Activated T-helper 1 cell treated with anti-CD3 and anti-CD28 coated beads, Interleukin-12 subunit alpha, Interleukin-12 subunit beta, Interleukin-2, Interleukin-4 antibody, amounts not matched to agents 30 ng/mL and 10 ng/mL and 1 ng/mL, durations not matched to agents 14 hours and 24 hours and 36 hours (primary cell): ENCODE measurements at regions not wholly inside any gene's neighbourhood (a gene's known extent, or its start where the extent isn't known, plus 50 kb on each side); places are given as distances from the start of the nearest gene placed in this dataset.
"Not testable (repeated sequence)": the region's sequence is repeated elsewhere in the genome, so short reads cannot be mapped to it uniquely, and the experiment has no call there.

ENCODE experiments used
- DNase-seq: peaks from one replicate; pipeline ENCODE4 v3.0.0; 2021; ENCODE audit warnings: low spot score
- H3K27ac Mint-ChIP-seq: one replicate; pipeline ENCODE4 v1.8.0; 2021; ENCODE audit warnings: mild to moderate bottlenecking, mixed read lengths
- H3K27me3 Mint-ChIP-seq: one replicate; pipeline ENCODE4 v1.8.0; 2022; ENCODE audit warnings: mild to moderate bottlenecking, moderate library complexity, mixed read lengths; ENCODE audit not compliant: insufficient read depth
- H3K36me3 Mint-ChIP-seq: one replicate; pipeline ENCODE4 v1.8.0; 2021; ENCODE audit warnings: low read depth, mixed read lengths
- H3K4me1 Mint-ChIP-seq: one replicate; pipeline ENCODE4 v1.8.0; 2021; ENCODE audit warnings: low read depth, mixed read lengths
- H3K4me3 Mint-ChIP-seq: one replicate; pipeline ENCODE4 v1.8.0; 2021; ENCODE audit warnings: mild to moderate bottlenecking, moderate library complexity, mixed read lengths
- H3K9me3 Mint-ChIP-seq: one replicate; pipeline ENCODE4 v1.8.0; 2021; ENCODE audit warnings: mixed read lengths
- intact Hi-C: fragments of 100-400 bp; cut with micrococcal nuclease; formaldehyde crosslinking; loops from one replicate; pipeline ENCODE4 v1.15.1; 2024

DNA sequence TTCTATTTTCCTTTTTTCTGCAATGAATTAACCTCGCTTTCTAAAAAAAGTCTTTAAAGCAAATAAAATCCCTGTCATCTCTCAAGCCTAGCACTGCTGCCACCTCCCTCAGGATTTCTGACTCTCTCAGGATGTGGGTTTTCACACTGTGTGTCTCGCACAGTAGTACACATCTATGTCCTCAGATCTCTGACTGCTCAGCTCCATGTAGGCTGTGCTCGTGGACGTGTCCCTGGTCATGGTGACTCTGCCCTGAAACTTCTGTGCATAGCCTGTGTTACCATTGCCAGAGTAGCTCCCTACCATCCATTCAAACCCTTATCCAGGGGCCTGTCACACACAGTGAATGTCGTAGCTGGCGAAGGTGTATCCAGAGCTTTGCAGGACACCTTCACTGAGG is 619.3 kb downstream of the TMEM121 start:
- H3K27ac Mint-ChIP-seq, H3K4me3 Mint-ChIP-seq, H3K36me3 Mint-ChIP-seq, intact Hi-C loops, DNase-seq, H3K9me3 Mint-ChIP-seq: not testable (repeated sequence)
- peaks cover 11% of the 10 kb centered on the region for H3K4me1 Mint-ChIP-seq
- peaks cover 20% of the 10 kb centered on the region for H3K27me3 Mint-ChIP-seq

DNA sequence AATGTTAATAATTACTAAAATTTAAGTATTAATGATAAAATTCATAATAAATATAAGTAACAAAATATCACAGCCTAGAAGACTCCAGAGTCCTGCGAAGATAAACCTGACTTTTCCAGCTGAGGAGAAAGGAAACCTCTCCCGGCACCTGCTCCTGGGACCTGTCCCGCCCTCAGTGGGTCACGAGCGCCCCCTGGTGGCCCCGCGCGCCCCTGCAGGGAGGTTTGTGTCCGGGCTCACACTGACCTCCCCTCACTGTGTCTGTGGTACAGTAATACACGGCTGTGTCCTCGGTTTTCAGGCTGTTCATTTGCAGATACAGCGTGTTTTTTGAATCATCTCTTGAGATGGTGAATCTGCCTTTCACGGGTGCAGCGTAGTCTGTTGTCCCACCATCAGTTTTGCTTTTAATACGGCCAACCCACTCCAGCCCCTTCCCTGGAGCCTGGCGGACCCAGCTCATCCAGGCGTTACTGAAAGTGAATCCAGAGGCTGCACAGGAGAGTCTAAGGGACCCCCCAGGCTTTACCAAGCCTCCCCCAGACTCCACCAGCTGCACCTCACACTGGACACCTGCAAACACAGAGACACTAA is 627.1 kb downstream of the TMEM121 start:
- not testable (repeated sequence) for H3K36me3 Mint-ChIP-seq, H3K9me3 Mint-ChIP-seq, H3K4me1 Mint-ChIP-seq, H3K4me3 Mint-ChIP-seq, H3K27ac Mint-ChIP-seq
- H3K27me3 Mint-ChIP-seq = peaks cover 32% of the 10 kb centered on the region
- DNase-seq = peak; percentile 64
- intact Hi-C loops = loop anchor here (5.0 kb wide), 1 partner anchor 34 kb away; no protein-coding TSS in a partner anchor

- DNase-seq = no peak
- Mint-ChIP-seq H3K4me1 (peaks cover 5% of the 10 kb centered on the region), H3K27ac (no peak overlapping the region), H3K4me3 (no peak overlapping the region), H3K27me3 (peaks cover 32% of the 10 kb centered on the region), H3K9me3 (no peaks in the 10 kb centered on the region), H3K36me3 (no peaks in the 10 kb centered on the region)
- intact Hi-C loops = no loop called here
Measured at GRCh38 chr14:106163316-106163715, 636.9 kb downstream of the TMEM121 start.

DNA sequence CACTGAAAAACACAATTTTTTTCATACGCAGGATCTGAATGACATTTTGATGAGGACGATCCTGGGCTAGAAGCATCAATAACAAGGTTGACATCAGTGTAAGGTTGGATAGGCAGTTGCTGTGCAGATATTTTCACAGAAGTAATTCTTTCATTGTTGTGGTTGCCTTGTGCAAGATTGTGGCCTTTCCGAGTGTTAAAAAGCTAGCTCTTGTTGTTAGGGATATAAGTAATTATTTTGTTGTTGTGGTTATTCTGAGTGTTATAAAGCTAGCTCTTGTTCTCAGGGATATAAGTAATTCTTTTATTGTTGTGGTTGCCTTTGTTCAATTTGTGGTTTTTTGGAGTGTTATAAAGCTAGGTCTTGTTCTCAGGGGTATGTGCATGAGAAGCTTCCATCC is 637.4 kb downstream of the TMEM121 start:
- intact Hi-C loops, H3K9me3 Mint-ChIP-seq, H3K4me3 Mint-ChIP-seq, DNase-seq, H3K4me1 Mint-ChIP-seq, H3K36me3 Mint-ChIP-seq, H3K27ac Mint-ChIP-seq: not testable (repeated sequence)
- H3K27me3 Mint-ChIP-seq = peaks cover 30% of the 10 kb centered on the region

DNA sequence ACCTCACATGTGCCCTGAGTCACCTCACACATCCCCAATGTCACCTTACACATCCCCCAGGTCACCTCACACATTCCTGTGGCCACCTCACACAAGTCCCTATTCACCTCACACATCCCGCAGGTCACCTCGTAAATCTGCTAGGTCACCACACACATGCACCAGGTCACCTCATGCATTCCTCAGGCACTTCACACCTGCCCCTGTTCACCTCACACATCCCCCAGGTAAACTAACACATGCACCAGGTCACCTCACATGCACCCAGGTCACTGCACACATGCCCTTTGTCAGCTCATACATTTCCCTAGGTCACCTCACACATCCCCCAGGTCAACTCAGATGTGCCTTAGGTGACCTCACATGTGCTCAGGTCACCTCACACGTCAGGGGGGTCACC is 639.8 kb downstream of the TMEM121 start:
- peaks cover 11% of the 10 kb centered on the region for H3K4me1 Mint-ChIP-seq
- intact Hi-C loops = no loop called here
- no peaks in the 10 kb centered on the region for H3K36me3 Mint-ChIP-seq
- H3K4me3 Mint-ChIP-seq = no peak overlapping the region
- H3K9me3 Mint-ChIP-seq = no peaks in the 10 kb centered on the region
- peaks cover 28% of the 10 kb centered on the region for H3K27me3 Mint-ChIP-seq
- no peak overlapping the region for H3K27ac Mint-ChIP-seq
- no peak for DNase-seq

- H3K36me3 Mint-ChIP-seq = no peaks in the 10 kb centered on the region
- H3K4me3 Mint-ChIP-seq = no peak overlapping the region
- no peak for DNase-seq
- intact Hi-C loops = no loop called here
- H3K27me3 Mint-ChIP-seq = peaks cover 31% of the 10 kb centered on the region
- peaks cover 11% of the 10 kb centered on the region for H3K4me1 Mint-ChIP-seq
- H3K9me3 Mint-ChIP-seq = no peaks in the 10 kb centered on the region
- no peak overlapping the region for H3K27ac Mint-ChIP-seq
Measured at GRCh38 chr14:106166650-106167204, 640.3 kb downstream of the TMEM121 start.

- H3K36me3 Mint-ChIP-seq, H3K4me3 Mint-ChIP-seq, H3K9me3 Mint-ChIP-seq, H3K27ac Mint-ChIP-seq: not testable (repeated sequence)
- DNase-seq = peak; percentile 80
- Mint-ChIP-seq H3K27me3 (peaks cover 33% of the 10 kb centered on the region), H3K4me1 (peaks cover 25% of the 10 kb centered on the region)
- intact Hi-C loops = loop anchor here (5.0 kb wide), 1 partner anchor 158 kb away; no protein-coding TSS in a partner anchor
Measured at GRCh38 chr14:106170163-106170658, 643.8 kb downstream of the TMEM121 start.

DNA sequence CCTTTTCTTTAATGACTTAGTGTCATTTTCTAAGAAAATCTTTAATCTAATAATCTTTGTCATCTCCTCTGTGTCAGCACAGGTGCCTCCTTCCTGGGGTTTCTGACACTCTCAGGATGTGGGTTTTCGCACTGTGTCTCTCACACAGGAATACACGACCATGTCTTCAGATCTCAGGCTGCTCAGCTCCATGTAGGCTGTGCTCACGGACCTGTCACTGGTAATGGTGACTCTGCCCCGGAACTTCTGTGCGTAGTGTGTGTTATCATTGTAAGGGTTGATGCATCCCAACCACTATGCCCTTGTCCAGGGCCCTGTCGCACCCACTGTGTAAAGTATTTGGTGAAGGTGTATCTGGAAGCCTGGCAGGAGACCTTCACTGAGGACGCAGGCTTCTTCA is 647.8 kb downstream of the TMEM121 start:
- Mint-ChIP-seq H3K27me3 (peaks cover 30% of the 10 kb centered on the region), H3K27ac (peak overlapping the region; percentile 20), H3K36me3 (peaks cover 1% of the 10 kb centered on the region), H3K4me1 (peaks cover 53% of the 10 kb centered on the region), H3K9me3 (no peaks in the 10 kb centered on the region), H3K4me3 (peak overlapping the region; percentile 2)
- intact Hi-C loops = loop anchor here (5.0 kb wide), 1 partner anchor 162 kb away; no protein-coding TSS in a partner anchor
- DNase-seq = peak; percentile 54

DNA sequence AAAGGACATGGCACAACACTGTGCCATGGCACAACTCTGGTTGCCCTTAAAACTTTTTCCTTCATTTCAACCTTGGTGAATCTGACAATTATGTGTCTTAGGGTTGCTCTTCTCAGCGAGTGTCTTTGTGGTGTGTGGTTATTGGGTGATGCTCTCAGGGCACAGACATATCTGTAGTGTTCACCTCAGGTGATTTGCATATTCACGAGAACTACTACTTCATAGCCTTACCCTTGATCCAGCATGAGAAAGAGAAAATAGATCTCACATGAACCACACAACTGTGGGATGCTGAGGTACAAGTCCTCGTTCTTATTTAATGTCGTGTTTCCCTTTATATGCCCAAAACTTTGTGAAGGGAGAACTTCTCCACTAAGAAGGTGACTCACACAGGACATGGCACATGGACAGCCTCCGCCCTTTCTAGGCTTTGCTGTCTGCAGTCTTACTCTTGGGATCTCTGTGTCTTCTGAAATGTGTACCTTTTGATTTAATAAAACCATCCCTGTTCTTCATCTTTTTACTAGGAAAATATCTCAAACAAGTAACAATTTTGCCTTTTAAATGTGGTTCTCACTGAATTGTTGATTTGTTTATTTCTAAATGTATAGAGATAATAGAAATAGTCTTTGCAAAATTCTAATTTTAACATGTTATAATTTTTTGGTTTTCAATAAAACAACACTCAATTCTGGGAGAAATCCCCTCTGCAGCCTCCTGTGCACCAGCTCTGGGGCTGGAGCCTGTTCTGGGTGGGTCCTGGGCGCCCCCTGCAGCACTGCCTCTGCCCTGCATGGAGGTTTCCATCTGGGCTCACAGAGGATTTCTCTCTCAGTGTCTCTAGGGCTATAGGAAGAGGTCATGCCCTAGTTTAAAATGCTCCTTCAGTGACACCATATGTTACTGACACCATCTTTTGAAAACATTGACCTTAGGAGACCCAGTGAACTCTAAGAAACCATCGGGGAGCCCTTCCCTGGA is 651.2 kb downstream of the TMEM121 start:
- not testable (repeated sequence) for H3K9me3 Mint-ChIP-seq, H3K27ac Mint-ChIP-seq, H3K36me3 Mint-ChIP-seq, H3K4me3 Mint-ChIP-seq
- DNase-seq = peak; percentile 40
- Mint-ChIP-seq H3K27me3 (peaks cover 44% of the 10 kb centered on the region), H3K4me1 (peaks cover 54% of the 10 kb centered on the region)
- intact Hi-C loops = loop anchor here (1.0 to 5.0 kb wide), 2 partner anchors 8 to 220 kb away; no protein-coding TSS in a partner anchor

DNA sequence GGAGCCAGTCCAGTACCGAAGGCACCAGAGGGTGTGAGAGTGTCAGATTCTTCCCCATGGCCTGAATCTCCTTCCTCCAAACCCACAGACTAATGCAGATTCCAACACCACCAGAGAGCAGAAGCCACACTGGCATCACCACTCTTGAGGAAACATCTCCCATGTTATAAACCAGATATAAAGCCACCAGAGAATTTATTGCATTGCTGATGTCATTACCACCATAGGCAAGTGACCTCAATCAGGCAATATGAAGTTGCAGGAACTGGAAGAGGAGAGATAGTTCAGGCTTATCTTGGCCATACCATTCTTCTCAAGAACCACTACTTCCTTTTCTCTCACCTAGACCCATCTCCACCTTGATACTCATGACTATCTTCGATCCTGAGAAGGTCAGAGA is 653.4 kb downstream of the TMEM121 start:
- DNase-seq = no peak
- H3K4me3 Mint-ChIP-seq = no peak overlapping the region
- no peaks in the 10 kb centered on the region for H3K9me3 Mint-ChIP-seq
- intact Hi-C loops = loop anchor here (5.0 kb wide), 1 partner anchor 218 kb away; no protein-coding TSS in a partner anchor
- H3K27ac Mint-ChIP-seq = no peak overlapping the region
- H3K4me1 Mint-ChIP-seq = peaks cover 63% of the 10 kb centered on the region
- peaks cover 47% of the 10 kb centered on the region for H3K27me3 Mint-ChIP-seq
- peaks cover 2% of the 10 kb centered on the region for H3K36me3 Mint-ChIP-seq

- H3K27ac Mint-ChIP-seq = peak overlapping the region; percentile 20
- not testable (repeated sequence) for H3K36me3 Mint-ChIP-seq, H3K9me3 Mint-ChIP-seq, H3K4me3 Mint-ChIP-seq
- H3K4me1 Mint-ChIP-seq = peaks cover 39% of the 10 kb centered on the region
- peak; percentile 76 for DNase-seq
- intact Hi-C loops = loop anchor here (1.0 to 5.0 kb wide), 3 partner anchors 7 to 32 kb away; no protein-coding TSS in a partner anchor
- H3K27me3 Mint-ChIP-seq = peaks cover 63% of the 10 kb centered on the region
Measured at GRCh38 chr14:106184771-106185170, 658.4 kb downstream of the TMEM121 start.

DNA sequence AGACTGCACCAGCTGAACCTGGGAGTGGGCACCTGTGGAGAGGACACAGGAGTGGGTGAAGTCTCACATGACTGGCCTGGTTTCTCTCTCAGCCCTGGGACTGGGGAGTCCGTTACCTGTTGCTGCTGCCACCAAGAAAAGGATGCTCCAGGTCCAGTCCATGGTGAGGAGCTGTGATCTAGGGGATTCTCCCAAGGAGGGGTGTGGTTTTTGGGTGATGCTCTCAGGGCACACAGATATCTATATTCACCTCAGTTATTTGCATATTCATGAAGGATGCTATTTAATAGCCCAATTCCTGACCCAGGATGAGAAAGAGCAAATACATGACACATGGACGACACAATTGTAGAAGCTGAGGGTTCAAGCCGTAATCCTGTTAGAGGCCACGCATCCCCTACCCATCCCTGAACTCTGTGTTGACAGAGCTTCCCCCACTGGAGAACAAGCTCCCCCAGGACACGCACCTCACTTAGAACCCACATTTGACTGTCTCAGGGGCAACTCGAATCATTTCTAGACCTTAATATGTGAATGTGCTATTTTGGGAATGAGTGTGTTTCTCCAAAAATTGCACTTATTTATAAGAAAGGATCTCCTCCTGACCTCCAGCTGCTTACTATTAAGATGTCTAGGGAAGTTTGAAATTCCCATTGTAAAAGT is 658.9 kb downstream of the TMEM121 start:
- Mint-ChIP-seq H3K27me3 (peaks cover 62% of the 10 kb centered on the region), H3K4me3 (peak overlapping the region; percentile 46)

More for the DNA sequence above, 658.9 kb downstream of the TMEM121 start:
- DNase-seq, H3K36me3 Mint-ChIP-seq, H3K9me3 Mint-ChIP-seq: not testable (repeated sequence)
- peaks cover 34% of the 10 kb centered on the region for H3K4me1 Mint-ChIP-seq
- peak overlapping the region; percentile 32 for H3K27ac Mint-ChIP-seq
- intact Hi-C loops = loop anchor here (1.0 to 5.0 kb wide), 2 partner anchors 8 to 33 kb away; no protein-coding TSS in a partner anchor
